ENCODE measurements at regions not wholly inside any gene's neighbourhood (a gene's known extent, or its start where the extent isn't known, plus 50 kb on each side); places are given as distances from the start of the nearest gene placed in this dataset.
"Not testable (repeated sequence)": the region's sequence is repeated elsewhere in the genome, so short reads cannot be mapped to it uniquely, and the experiment has no call there.

GRCh38 chr6:121698617-121699016 lies 263.2 kb downstream of the GJA1 start:
- DNase-seq: no peak

- not testable (repeated sequence) for DNase-seq
These were observed 267.7 kb downstream of the GJA1 start for GRCh38 chr6:121703129-121703528.

DNA sequence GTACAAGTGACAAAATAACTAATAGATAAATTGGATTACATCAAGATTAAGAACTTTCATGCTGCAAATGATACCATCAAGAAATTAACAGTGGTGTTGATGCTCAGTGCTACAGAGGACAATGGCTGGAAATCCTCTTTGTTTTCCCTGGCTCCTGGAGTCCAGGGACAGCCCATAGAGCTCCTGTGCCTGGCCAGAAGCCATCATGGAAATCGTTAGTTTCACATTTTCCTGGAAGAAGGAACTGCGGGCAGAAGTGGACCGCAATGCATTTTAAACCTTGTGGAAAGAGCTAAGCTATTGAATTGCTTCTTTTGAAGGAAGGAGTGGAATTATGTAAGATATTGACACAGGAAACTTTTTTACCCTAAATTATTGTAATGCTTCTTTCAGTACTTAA lies 276.0 kb downstream of the GJA1 start:
- DNase-seq: no peak

DNA sequence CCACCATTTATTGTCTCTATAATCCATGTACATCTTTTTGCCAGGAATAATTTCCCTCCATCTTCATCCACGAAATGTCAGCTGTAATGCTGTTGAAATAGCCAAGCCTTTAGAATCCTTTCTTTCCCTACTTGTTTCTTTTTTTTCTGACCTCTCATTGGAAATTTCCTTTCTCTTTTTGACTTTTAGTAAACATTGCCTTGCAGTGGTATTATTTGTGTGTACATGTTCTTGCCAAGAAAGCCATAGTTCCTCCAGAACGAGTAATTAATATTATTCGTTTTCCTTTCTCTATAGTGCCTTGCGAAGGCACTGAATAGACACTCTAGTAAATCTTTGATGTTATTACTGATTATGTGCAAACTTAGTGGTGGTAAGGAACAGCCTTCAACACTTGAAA lies 282.2 kb downstream of the GJA1 start:
- DNase-seq: no peak

DNA sequence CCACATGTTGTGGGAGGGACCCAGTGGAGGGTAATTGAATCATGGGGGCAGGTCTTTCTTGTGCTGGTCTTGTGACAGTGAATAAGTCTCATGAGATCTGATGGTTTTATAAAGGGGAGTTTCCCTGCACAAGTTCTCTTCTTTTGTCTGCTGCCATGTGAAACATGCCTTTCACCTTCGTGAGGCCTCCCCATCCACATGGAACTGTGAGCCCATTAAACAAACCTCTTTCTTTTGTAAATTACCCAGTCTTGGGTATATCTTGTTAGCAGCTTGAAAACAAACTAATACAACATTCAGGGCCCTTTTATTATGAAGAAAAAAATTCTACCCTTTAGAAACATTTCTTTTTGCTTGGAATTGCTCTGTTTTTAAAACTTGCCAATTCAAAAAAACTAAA lies 285.4 kb downstream of the GJA1 start:
- not testable (repeated sequence) for DNase-seq

- no peak for DNase-seq
These were observed 288.2 kb downstream of the GJA1 start for GRCh38 chr6:121723623-121724022.

GRCh38 chr6:121724576-121724975 lies 289.1 kb downstream of the GJA1 start:
- no peak for DNase-seq

GRCh38 chr6:121726596-121726995 lies 291.1 kb downstream of the GJA1 start:
- DNase-seq: no peak

DNA sequence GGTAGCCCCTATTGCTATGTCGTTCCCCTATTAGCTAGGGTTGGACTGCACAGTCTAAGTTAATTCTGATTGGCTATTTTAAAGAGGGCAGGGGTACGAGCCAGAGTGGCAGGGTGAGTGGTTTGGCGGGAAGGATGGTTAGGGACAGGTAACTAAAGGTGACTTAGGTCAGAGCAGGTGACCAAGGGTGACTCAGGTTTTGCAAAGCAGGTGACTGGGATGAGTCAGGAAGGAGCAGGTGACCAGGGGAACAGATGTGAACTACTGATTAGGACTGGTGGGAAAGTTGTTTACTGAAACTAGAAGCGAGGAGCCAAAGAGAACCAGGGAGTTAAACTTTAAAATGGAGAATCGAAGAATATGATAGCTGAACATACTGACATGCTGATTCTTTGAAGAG lies 295.2 kb downstream of the GJA1 start:
- no peak for DNase-seq

DNA sequence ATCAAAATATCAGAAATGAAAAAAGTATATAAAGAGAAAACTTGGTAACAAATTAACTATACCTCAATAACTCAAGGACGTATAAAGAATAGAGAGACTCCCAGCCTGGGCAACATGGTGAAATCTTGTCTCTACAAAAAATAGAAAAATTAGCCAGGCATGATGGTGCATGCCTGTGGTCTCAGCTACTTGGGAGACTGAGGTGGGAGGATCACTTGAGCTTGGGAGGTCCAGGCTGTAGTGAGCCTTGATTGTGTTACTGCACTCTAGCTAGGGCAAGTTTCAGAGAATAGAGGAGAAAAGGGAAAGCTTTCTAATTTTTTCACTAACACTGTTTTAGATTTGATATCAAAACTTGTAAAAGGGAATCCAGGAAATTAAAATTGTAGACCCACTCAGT lies 295.9 kb downstream of the GJA1 start:
- no peak for DNase-seq

- DNase-seq: no peak
These were observed 297.2 kb downstream of the GJA1 start for GRCh38 chr6:121732641-121733040.

DNA sequence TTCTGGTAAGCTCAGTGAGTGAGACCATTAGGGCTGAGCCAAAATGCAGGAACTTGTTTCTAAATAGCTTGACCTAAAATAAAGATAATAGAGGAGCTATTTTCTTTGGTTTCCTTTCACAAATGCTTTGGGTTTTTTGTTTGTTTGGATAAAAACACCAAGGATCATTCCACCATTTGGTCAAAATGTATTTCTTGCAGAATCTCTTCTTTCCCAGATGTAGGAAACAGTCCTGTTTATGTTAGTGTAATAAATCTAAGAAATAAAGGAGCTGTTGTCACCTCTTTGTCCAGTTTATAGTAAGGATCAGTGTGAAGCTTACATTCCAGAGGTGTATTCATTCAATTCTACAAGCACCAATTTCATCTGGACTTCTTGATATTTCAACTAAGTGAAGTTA lies 297.8 kb downstream of the GJA1 start:
- no peak for DNase-seq

GRCh38 chr6:121740188-121740587 lies 304.7 kb downstream of the GJA1 start:
- not testable (repeated sequence) for DNase-seq

DNA sequence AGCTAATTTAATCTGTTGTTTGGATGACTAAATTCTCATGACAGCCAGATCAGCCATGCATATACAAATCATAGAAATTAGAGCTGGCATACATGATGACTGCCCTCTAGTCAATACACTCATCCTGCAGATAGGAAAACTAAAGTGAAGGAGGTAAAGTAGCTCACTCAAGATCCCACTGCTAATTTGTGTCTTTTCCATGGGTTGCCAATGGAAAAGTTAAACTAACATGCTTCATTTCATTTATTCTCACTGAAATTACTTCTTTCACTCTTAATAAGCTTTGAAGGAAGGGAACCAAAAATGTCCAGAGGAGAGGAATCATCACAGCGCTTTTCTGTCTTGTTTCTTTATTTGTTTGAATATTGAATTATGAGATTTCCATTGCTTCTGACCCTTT lies 308.2 kb downstream of the GJA1 start:
- no peak for DNase-seq

DNA sequence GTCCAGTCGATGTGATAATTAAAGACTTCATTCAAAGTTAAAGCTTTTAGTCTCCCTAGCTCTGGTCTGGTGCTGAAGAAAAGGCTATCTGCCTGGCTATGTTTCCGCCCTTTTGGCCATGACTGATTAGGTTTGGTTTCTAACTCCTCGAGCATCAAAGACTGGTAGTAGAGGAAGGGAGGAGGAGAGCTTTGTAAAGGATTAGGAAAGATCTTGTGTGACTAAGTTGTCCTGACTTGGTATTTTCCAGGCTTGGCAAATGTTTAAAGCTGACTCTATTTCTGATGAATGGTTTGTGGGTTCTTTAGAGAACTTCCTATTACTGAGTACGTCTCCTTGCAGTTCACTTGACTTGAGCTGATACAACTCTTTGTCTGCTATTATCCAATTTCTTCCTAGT lies 312.9 kb downstream of the GJA1 start:
- no peak for DNase-seq

DNA sequence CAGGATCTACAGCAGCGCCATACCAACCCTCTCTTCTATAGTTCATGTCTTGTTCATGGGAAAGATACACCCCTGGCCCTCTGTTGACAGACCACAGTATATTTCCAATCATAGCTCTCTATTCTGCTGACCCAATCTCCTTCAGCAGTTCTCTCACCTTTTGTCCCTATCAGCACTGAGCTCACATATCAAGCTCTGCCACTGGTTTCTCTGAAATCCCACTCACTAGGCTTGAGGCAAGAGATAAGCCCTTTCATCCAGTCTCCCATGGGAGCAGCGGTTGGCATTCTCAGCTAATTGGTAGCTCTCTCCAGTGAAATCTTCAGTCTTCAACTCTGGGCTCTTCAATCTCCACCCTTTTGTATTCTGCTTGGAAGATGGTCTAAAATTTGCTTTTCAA lies 313.4 kb downstream of the GJA1 start:
- DNase-seq: no peak

DNA sequence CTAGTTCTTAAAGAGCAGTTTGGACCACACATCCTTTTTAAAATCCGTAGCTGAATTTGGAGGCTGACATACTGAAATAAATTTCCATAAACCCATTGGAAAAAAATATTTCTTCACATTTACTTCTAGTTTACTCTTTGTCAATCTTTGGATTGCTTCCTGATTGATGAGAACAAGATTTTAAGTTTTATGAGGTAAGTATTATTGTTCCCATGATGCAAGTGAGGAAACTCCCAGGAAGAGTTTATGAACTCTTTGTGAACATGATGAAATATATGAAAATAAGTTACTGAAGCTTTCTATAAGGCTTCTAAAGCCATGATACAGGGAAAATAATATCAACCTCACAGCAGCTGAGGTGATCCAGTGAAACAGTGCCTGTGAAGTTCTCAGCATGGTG lies 320.0 kb downstream of the GJA1 start:
- no peak for DNase-seq

GRCh38 chr6:121756666-121757065 lies 321.2 kb downstream of the GJA1 start:
- DNase-seq: no peak

DNA sequence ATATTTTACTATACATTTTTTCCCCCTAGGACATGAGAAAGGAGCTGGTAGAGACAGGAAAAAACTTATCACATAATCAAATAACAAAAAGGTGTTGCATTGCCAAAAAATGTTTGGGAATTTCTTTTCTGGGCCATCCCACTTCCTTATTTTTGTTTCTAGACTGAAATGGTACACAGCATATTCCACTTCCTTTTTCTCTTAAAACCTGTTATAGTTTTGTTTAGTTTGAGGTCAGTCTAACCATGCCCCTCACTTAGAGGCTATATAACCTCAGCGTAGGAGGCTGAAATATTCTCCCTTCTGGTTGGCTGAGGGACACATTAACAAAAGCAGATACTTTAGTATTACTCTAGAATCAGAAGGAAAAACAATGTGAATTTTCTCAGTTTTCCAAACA lies 323.9 kb downstream of the GJA1 start:
- no peak for DNase-seq

DNA sequence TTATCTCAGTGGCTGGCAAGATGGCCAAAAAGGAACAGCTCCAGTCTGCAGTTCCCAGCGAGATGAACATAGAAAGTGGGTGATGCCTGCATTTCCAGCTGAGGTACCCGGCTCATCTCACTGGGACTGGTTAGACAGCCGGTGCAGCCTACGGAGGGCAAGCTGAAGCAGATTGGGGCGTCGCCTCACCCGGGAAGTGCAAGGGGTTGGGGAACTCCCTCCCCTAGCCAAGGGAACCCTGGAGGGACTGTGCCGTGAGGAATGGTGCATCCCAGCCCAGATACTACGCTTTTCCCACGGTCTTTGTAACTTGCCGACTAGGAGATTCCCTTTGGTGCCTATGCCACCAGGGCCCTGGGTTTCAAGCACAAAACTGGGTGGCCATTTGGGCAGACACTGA lies 324.7 kb downstream of the GJA1 start:
- DNase-seq: no peak

GRCh38 chr6:121760745-121761144 lies 325.3 kb downstream of the GJA1 start:
- no peak for DNase-seq

- no peak for DNase-seq
These were observed 329.0 kb downstream of the GJA1 start for GRCh38 chr6:121764493-121764892.

GRCh38 chr6:121765060-121765459 lies 329.6 kb downstream of the GJA1 start:
- no peak for DNase-seq

- no peak for DNase-seq
These were observed 331.8 kb downstream of the GJA1 start for GRCh38 chr6:121767211-121767610.

DNA sequence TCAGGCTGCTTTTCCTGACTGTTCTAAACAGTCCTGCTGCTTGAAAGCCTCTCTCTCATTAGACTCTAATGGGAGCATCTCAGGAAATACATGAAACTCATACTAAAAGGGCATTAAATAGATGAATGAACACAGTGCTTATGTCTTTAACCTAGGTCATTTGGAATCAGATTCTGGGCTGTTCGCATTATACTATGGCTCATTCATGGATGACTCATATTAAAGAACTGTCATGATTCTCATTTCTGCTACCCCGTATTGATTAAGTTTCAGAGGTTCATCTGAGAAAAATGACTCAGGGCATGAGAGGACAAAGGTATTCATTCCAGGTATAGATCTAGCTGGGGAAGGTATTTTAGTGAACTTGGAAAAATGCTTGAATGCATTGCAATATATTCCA lies 335.5 kb downstream of the GJA1 start:
- no peak for DNase-seq

Data from hematopoietic multipotent progenitor cell treated with erythropoietin and hydrocortisone succinate and interleukin-3 and kit ligand, for 8 days (in vitro differentiated cells).